ENCODE measurements at regions not wholly inside any gene's neighbourhood (a gene's known extent, or its start where the extent isn't known, plus 50 kb on each side); places are given as distances from the start of the nearest gene placed in this dataset.

DNA sequence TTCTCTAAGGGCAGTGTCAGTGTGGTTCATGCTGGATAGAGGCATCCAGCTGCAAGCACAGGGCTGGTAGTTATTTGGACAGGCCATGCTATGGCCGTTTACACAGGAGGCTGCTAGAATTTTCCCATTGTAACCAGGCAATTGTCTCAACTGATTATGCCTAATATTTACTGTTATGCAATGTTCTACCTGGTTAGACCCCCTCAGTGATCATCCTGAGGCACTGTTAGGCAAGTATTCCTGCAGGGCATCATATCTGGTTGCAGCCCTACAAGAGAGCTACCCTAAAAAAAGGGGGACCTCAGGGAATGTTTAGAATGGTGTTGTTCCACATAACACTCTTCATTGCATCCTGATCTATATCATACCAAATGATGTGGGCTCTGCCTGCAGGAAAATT, 1124.6 kb downstream of the JRKL start:
- TF ChIP-seq, protein P1, sequence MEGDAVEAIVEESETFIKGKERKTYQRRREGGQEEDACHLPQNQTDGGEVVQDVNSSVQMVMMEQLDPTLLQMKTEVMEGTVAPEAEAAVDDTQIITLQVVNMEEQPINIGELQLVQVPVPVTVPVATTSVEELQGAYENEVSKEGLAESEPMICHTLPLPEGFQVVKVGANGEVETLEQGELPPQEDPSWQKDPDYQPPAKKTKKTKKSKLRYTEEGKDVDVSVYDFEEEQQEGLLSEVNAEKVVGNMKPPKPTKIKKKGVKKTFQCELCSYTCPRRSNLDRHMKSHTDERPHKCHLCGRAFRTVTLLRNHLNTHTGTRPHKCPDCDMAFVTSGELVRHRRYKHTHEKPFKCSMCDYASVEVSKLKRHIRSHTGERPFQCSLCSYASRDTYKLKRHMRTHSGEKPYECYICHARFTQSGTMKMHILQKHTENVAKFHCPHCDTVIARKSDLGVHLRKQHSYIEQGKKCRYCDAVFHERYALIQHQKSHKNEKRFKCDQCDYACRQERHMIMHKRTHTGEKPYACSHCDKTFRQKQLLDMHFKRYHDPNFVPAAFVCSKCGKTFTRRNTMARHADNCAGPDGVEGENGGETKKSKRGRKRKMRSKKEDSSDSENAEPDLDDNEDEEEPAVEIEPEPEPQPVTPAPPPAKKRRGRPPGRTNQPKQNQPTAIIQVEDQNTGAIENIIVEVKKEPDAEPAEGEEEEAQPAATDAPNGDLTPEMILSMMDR (conservative IDR thresholded peaks at IDR 0.05) = no peak
- no peak for TF ChIP-seq EZH2 (IDR thresholded peaks at IDR 0.05; ENCODE audit: low read depth)

Data from PC-9 (cell line).